ENCODE measurements at regions not wholly inside any gene's neighbourhood (a gene's known extent, or its start where the extent isn't known, plus 50 kb on each side); places are given as distances from the start of the nearest gene placed in this dataset.

DNA sequence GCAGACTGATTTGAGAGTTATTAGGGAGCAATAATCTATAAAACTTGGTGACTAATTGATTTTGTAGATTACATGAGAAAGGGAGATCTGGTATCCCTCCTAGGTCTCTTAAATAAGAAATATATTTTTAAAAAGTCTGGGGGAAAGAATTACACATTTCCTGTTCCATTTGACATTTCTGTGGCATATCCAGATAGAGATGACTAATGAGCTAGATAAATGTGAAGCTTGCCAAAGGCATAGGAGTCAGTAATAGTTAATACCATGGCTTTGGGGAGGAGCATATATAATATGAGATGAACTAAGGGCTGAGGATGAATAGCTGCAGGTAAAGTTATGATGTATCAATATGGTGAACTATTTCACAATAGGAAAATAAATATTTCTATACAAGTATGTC, 663.7 kb downstream of the PTPRC start:
- Histone ChIP-seq H3K36me3 (no peaks in the 10 kb centered on the region), H3K4me1 (no peaks in the 10 kb centered on the region), H3K27me3 (no peaks in the 10 kb centered on the region), H3K9me3 (no peaks in the 10 kb centered on the region), H3K27ac (no peak overlapping the region), H3K4me3 (no peak overlapping the region)
- intact Hi-C loops (cut with DNase I): no loop called here
- TF ChIP-seq, protein P1, sequence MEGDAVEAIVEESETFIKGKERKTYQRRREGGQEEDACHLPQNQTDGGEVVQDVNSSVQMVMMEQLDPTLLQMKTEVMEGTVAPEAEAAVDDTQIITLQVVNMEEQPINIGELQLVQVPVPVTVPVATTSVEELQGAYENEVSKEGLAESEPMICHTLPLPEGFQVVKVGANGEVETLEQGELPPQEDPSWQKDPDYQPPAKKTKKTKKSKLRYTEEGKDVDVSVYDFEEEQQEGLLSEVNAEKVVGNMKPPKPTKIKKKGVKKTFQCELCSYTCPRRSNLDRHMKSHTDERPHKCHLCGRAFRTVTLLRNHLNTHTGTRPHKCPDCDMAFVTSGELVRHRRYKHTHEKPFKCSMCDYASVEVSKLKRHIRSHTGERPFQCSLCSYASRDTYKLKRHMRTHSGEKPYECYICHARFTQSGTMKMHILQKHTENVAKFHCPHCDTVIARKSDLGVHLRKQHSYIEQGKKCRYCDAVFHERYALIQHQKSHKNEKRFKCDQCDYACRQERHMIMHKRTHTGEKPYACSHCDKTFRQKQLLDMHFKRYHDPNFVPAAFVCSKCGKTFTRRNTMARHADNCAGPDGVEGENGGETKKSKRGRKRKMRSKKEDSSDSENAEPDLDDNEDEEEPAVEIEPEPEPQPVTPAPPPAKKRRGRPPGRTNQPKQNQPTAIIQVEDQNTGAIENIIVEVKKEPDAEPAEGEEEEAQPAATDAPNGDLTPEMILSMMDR (IDR thresholded peaks at IDR 0.05): no peak
- DNase-seq (ENCODE audit: low spot score in 2 of 2): no peak

DNA sequence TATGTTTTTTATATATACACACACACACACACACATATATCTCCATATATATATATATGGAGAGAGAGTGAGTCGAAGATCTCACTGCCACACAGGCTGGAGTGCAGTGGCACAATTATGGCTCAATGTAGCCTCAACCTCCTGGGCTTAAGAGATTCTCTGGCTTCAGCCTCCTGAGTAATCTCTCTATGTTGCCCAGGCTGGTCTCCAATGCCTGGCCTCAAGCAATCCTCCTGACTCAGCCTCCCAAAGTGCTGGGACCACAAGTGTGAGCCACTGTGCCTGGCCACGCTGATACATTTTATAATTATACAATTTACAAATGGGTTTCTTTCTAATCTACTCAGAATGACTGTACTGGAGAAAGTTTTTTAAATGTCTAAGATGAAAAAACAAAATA, 664.2 kb downstream of the PTPRC start:
- H3K9me3 ChIP-seq: no peaks in the 10 kb centered on the region
- no peak overlapping the region for H3K27ac ChIP-seq
- H3K4me3 ChIP-seq: no peak overlapping the region
- no peaks in the 10 kb centered on the region for H3K4me1 ChIP-seq
- no peak for DNase-seq (ENCODE audit: low spot score in 2 of 2)
- H3K27me3 ChIP-seq: no peaks in the 10 kb centered on the region
- TF ChIP-seq, protein P1 (IDR thresholded peaks at IDR 0.05): no peak
- no peaks in the 10 kb centered on the region for H3K36me3 ChIP-seq
- intact Hi-C loops (cut with DNase I): no loop called here

DNA sequence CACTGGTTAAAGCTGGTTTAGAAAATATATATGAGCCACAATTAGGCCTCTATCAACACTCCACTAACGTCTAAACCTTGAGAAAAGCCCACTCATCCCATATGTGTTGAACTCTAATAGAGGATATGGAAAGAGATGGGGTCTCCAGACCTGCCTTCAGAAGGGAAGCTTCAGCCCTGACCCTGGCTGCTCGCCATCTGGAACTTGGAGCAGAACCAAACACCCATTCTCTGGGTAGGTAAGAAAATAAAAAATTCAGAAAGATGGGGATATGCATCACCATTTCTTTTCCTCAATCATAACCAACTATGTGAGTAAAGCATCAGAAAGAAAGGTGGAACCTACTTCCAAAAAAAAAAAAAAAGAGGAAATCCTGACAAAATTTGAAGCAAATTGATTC, 666.2 kb downstream of the PTPRC start:
- DNase-seq (ENCODE audit: low spot score in 2 of 2): no peak
- no peaks in the 10 kb centered on the region for H3K9me3 ChIP-seq
- no peaks in the 10 kb centered on the region for H3K36me3 ChIP-seq
- H3K4me3 ChIP-seq: no peak overlapping the region
- H3K27ac ChIP-seq: no peak overlapping the region
- TF ChIP-seq, protein P1 (IDR thresholded peaks at IDR 0.05): no peak
- no peaks in the 10 kb centered on the region for H3K4me1 ChIP-seq
- no peaks in the 10 kb centered on the region for H3K27me3 ChIP-seq
- intact Hi-C loops (cut with DNase I): no loop called here

DNA sequence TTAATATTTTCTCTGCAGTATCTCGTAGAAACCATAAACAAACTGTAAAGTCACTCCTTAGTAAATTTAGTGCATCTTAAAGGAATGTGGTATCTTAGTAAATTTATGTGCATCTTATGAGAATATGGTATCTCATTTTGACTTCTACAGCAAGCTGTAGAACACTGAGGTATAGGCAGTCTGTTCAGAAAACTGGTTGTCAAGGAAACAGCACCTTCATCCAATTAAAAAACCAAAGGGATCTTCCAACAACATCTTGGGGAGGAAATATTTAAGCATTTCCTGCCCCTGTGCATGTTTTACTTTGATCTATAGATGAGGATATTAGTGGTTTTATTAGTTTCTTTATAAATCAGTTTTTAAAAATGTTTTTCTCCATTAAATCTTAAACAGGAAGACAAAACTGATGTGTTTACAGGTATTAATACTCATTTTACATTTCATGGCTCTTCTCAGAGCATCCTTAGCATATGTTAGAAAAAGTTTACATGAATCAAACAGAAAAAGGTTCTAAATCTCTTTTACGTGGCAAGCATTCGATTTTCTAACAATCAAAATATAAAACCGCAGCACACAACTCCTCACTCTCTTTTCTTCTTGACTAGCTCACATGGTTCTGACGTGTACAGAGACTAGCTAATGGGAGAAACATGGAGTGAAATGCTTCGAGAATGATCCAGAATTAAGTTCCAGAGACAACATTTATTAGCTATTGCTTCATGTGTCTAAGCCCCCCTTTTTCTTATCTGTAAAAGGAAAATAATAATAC, 668.8 kb downstream of the PTPRC start:
- Histone ChIP-seq H3K27me3 (no peaks in the 10 kb centered on the region), H3K4me1 (no peaks in the 10 kb centered on the region), H3K36me3 (no peaks in the 10 kb centered on the region), H3K9me3 (no peaks in the 10 kb centered on the region), H3K4me3 (no peak overlapping the region), H3K27ac (no peak overlapping the region)
- DNase-seq (ENCODE audit: low spot score in 2 of 2): no peak
- intact Hi-C loops (cut with DNase I): no loop called here
- TF ChIP-seq, protein P1 (IDR thresholded peaks at IDR 0.05): no peak

DNA sequence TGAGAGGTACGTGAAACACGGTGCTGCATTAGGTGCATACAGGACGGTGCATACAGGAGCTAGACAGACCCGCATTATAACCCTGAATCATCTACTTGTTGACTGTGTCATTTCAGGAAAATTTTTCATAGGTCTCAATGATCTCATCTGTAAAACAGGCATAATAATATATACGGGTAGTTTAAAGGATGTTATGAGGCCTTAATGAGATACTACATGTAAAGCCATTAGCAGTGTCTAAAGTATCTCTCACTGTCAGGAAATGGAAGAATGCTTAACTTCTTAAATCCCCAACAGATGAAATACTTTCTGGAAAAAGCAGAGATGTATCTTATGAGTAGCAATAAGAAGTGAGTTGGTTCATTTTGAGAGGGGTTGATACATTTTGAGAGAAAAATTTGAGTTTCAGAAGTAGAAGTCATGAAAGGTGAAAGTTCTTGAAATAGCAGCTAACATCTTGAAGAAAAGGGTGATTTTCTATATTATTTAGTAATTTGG, 669.6 kb downstream of the PTPRC start:
- Histone ChIP-seq H3K27ac (no peak overlapping the region), H3K9me3 (no peaks in the 10 kb centered on the region), H3K4me1 (no peaks in the 10 kb centered on the region), H3K27me3 (no peaks in the 10 kb centered on the region), H3K4me3 (no peak overlapping the region), H3K36me3 (no peaks in the 10 kb centered on the region)
- intact Hi-C loops (cut with DNase I): no loop called here
- TF ChIP-seq, protein P1 (IDR thresholded peaks at IDR 0.05): no peak
- no peak for DNase-seq (ENCODE audit: low spot score in 2 of 2)

All from ascending aorta (tissue), 2 donors.